ENCODE measurements at regions not wholly inside any gene's neighbourhood (a gene's known extent, or its start where the extent isn't known, plus 50 kb on each side); places are given as distances from the start of the nearest gene placed in this dataset.
"Not testable (repeated sequence)": the region's sequence is repeated elsewhere in the genome, so short reads cannot be mapped to it uniquely, and the experiment has no call there.

DNA sequence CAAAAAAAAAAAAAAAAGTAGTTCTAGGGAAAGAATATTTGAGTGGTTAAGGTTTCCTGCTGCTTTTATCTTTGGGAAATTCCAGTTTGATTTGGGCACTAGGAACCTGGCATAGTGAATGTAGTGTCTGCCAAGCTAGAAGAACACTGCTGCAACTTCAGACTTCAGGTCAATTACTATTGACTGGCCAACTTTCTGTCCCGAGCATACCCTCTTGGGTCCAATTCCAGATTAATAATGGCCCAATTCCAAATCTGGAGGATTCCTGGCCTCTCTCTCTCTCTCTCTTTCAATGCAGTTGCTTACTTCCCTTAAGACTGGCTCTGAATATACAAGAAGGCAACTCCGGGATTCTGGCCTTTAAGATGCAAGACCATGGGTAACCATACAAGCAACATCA lies 74.9 kb downstream of the ANKEF1 start:
- DNase-seq: no peak

- DNase-seq: no peak
Observed at GRCh38 chr20:10110151-10110550, 75.4 kb downstream of the ANKEF1 start.

- no peak for DNase-seq
Observed at GRCh38 chr20:10111139-10111958, 76.6 kb downstream of the ANKEF1 start.

DNA sequence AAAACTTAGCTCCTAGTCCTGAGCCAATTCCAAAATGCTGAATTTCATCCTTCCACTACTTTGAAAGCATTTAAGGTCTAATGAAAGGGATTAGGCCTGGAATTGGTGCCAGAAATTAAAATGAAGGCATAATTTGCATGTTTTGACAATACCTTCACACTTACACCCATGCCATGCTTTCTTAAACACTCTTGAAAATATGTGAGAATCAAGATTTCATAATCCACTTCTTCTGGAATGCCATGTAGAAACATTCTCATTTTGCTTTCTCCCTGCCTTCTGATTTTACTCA lies 77.1 kb downstream of the ANKEF1 start:
- DNase-seq: no peak

GRCh38 chr20:10113746-10114145 lies 79.0 kb downstream of the ANKEF1 start:
- DNase-seq: no peak

- DNase-seq: no peak
Observed at GRCh38 chr20:10114598-10114997, 79.8 kb downstream of the ANKEF1 start.

DNA sequence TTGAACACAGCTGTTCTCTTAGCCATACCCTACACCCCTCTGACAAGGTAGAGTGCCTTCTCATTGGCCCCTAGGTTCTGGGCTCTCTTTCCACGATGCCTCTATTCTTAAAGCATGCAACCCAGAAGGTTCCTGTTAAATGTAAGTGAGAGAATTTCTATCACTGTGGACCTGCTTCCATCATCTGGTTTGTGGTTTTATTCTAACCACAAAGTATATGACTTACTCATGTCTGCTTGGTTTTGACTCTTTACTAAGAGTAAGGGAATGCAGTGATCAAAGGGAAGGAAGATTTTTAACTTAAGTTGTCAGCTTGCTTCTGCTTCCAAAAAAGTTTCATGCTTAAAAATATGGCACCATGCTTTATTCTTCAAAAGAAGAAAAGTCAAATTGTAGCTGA lies 80.2 kb downstream of the ANKEF1 start:
- DNase-seq: no peak

GRCh38 chr20:10119336-10119735 lies 84.5 kb downstream of the ANKEF1 start:
- DNase-seq: no peak

- not testable (repeated sequence) for DNase-seq
Observed at GRCh38 chr20:10124883-10125282, 90.1 kb downstream of the ANKEF1 start.

DNA sequence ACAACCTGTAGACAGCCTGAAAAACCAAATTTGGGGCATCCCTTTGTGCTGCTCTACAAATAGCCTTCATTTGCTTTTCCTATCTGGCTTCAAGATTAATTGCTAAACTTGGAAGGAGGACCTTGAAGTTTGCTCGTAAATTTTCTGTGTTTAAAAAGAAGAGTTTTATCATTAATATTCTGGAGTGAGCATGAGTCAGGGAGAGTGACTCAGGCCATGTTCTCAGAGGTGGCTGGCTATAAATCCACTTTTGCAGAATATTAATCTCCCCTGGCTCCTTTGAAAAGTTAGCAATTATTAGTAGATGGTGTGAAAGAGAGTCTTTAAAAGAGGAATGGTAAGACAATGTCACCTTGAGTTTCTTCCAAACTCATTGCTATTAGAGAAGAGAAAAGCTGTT lies 91.0 kb downstream of the ANKEF1 start:
- DNase-seq: no peak

GRCh38 chr20:10129749-10130148 lies 88.9 kb upstream of the SNAP25 start:
- no peak for DNase-seq

DNA sequence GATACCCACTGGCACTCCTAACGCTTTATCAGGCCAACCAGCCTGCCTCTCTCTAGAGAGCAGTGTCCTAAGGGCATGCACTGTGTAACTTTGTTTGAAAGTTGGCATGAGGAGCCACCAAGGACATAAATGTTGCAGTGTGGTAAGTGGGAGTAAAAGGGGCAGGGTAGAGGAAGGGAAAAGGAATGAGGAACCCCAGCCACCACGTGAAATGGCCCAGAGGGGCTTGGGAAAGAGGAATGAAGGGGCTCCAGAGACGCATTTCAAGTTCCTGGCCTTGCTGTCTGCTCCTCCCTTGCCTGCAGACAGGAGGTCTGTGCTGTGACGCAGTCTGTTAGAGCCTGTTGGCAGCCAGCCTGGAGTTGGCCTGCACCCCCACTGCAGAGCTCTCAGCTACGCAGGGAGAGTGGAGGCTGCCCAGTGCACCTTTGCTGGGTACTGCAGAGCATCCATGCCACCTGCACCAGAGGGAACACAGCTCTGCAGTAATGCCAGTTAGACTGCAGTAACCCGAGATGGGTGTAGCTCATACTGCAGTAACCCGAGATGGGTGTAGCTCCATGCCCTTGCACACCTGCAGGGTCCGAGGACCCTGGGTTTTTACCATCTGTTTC lies 86.8 kb upstream of the SNAP25 start:
- peak; percentile 82 for DNase-seq

- no peak for DNase-seq
Observed at GRCh38 chr20:10132387-10132786, 86.2 kb upstream of the SNAP25 start.

GRCh38 chr20:10133532-10133931 lies 85.1 kb upstream of the SNAP25 start:
- no peak for DNase-seq

GRCh38 chr20:10134176-10134575 lies 84.5 kb upstream of the SNAP25 start:
- DNase-seq: no peak

DNA sequence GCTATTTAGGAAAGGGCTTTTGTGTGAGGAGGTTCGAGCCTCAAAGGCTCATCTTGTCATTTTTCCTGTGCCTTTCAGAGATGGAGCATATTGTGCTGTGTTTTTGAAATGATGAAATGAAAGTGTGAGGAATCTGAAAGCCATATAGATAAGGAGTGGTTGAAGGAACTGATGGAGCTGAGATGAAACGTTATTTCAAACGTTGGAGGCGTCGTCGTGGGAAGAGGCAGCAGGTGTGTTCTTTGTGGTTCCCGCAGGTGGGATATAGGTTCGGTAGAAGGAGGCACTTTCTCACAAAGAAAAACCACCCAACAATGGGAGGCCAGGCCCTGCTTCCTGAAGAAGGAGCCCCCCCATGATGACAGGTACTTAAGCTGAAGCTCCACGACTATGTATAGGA lies 83.2 kb upstream of the SNAP25 start:
- DNase-seq: no peak

DNA sequence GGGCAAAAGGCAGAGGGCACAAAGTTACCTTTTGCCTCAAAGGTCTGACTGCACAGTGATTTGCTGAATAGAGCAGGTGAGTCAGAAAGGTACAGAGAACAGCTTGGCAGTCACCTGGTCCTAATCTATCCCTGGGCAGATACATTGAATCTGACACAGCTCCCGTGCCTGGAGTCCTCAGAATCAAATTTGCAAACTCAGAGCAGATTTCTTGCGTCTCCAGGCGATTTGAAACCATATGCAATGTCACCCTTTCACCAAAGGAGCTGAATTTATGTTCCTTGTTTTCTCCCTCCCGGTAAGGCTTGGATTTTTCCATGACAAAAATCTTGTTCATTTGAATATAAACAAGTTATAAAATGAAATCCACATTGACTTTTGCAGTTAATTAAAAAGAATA lies 81.6 kb upstream of the SNAP25 start:
- DNase-seq: no peak

DNA sequence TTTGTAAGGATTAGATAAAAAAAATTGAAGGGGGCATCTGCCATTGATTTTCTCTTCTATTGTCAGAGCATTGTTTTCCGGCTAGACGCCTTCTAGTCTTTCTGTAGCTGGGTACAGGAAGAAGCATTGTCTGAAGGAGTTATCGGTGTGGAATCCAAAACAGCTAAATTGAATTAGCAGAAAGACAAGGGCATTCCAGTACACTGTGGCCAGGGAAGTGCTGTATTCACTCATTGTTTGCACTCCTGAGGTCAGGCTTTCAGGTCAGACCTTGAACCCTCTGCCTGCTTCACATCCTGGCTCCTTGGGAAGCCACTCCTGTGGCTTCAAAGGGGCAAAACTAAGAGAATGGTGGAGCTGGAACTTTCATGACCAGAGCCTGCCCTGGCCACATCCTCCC lies 81.1 kb upstream of the SNAP25 start:
- no peak for DNase-seq

DNA sequence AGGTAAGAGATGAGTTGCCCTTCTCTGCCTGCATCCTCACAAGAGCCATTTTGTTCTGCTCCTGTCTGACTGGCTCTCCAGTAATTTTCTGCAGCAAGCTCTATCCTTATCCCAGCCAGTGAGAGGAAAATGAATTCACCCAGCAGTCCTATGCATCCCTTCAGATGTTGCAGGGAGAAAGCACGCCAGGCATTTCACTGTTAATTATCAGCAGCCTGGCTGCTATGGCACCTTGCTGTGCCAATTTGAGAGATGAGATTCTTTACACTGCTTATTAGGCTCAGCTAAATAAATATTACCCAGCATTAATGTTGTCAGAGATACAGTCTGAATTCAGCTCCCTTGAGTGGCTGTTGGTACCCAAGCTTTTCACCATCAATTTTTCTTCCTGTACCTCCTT lies 61.1 kb upstream of the SNAP25 start:
- DNase-seq: no peak

DNA sequence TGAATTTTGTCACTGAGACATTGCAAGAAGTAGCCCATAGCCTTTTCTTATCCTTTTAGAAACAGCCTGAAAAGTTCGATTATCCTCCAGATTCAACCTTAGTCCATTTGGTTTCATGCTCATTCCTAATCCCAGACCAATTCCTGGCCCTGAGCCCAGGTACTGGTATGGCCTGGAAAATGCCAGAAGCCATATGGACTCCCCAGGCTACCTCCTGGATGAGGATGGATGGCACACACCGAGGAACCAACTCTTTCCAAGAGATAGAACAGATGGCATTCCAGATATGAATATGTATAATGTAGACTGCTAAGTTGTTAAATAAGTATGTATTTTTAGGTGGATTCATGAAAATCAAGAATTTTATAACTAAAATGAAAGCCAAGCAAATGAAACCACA lies 51.6 kb upstream of the SNAP25 start:
- DNase-seq: no peak

DNA sequence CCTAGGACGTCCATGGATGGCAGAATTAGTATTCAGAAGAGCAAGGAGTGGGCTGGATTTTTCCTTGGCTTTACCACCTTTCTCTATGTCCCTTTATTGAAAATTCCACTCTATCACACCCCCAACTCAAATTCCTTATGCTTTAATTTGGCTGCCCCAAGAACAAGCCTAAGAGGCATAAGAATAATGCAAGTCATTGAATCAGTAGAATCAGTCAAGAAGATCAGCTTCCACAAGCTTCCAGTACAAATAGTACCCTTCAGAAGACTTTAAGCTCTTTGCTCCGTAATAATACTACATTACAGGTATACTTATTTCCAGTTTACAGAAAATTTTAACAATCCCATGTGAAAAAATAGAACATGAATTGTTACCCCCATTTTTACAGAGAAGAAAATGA lies 51.0 kb upstream of the SNAP25 start:
- no peak for DNase-seq

All from tongue (tissue), 1 donor.